AG04449 (cell line): ENCODE measurements at regions not wholly inside any gene's neighbourhood (a gene's known extent, or its start where the extent isn't known, plus 50 kb on each side); places are given as distances from the start of the nearest gene placed in this dataset.

Experiments
- CTCF ChIA-PET: fragments of 350-600 bp; formaldehyde crosslinking; extraction: SDS; loops from one replicate; lab custom pipeline; 2021; ENCODE audit warnings: antibody characterized with exemption; lab: Yijun Ruan, JAX
- POLR2A ChIA-PET: fragments of 400-600, 350-600 bp; formaldehyde crosslinking; extraction: SDS; loops from one replicate; lab custom pipeline; 2020; ENCODE audit warnings: antibody characterized with exemption, inconsistent platforms; lab: Yijun Ruan, JAX
- DNase-seq: peaks from one replicate; pipeline ENCODE4 v3.0.0-alpha.2; 2010; ENCODE audit warnings: low read depth, low spot score
- H3K4me3 ChIP-seq: 2 replicates; pipeline ENCODE4 v1.5.1; 2011; ENCODE audit warnings: low read depth, mild to moderate bottlenecking, control low read depth, low read length
- TF ChIP-seq, protein P1 (sequence below): IDR thresholded peaks from one replicate; pipeline ENCODE4 v1.5.1; 2011; ENCODE audit warnings: mild to moderate bottlenecking, moderate library complexity, low read length, control low read depth, inconsistent platforms; ENCODE audit not compliant: insufficient read depth; ENCODE audit errors: missing control alignments

DNA sequence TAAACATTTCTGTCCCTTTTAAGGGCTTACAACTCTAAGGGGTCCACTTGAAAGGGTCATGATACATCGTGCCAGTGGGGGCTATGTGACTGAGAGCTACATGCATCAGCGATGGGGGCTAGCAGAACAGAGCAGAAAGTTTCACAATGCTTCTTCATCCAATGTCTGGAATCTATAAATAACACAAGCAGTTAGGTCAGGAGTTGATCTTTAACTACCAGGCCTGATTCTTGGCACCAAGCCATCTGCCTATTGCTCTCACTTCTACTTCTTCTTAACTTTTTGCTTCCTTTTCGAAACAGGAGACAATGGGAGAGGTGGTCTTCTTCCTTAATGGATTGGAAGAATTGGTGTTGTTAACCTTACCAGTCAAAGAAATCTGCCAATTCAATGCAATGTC lies 410.0 kb downstream of the TGFB2 start:
- DNase-seq, result no peak
- POLR2A ChIA-PET, result no interaction called here
- H3K4me3 ChIP-seq, result no peak overlapping the region
- TF ChIP-seq, protein P1, sequence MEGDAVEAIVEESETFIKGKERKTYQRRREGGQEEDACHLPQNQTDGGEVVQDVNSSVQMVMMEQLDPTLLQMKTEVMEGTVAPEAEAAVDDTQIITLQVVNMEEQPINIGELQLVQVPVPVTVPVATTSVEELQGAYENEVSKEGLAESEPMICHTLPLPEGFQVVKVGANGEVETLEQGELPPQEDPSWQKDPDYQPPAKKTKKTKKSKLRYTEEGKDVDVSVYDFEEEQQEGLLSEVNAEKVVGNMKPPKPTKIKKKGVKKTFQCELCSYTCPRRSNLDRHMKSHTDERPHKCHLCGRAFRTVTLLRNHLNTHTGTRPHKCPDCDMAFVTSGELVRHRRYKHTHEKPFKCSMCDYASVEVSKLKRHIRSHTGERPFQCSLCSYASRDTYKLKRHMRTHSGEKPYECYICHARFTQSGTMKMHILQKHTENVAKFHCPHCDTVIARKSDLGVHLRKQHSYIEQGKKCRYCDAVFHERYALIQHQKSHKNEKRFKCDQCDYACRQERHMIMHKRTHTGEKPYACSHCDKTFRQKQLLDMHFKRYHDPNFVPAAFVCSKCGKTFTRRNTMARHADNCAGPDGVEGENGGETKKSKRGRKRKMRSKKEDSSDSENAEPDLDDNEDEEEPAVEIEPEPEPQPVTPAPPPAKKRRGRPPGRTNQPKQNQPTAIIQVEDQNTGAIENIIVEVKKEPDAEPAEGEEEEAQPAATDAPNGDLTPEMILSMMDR, result no peak
- CTCF ChIA-PET, result no interaction called here

DNA sequence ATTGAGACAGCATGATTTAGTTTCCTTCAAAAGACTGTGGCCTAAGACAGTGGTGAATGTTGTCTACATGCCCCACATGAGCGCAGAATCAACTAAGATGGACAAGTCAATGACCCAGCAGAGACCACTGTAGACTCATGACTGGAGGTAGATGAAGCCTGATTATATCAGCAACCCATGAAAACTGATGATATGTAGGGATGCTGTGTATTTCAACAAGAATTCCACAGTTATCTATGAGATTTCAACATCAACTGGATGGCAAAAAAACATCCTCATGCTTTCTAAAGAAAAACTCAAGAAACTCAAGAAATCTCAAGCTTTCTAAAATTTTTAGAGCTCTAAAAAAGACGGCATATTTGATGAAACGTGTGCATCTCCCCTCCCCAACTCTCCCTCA lies 413.9 kb upstream of the LYPLAL1 start:
- H3K4me3 ChIP-seq, result no peak overlapping the region
- POLR2A ChIA-PET, result interaction anchor here (0.9 kb wide), 1 partner anchor 11 kb away, joined by 3 read pairs; no protein-coding TSS in a partner anchor
- TF ChIP-seq, protein P1, result no peak
- CTCF ChIA-PET, result no interaction called here
- DNase-seq, result no peak

DNA sequence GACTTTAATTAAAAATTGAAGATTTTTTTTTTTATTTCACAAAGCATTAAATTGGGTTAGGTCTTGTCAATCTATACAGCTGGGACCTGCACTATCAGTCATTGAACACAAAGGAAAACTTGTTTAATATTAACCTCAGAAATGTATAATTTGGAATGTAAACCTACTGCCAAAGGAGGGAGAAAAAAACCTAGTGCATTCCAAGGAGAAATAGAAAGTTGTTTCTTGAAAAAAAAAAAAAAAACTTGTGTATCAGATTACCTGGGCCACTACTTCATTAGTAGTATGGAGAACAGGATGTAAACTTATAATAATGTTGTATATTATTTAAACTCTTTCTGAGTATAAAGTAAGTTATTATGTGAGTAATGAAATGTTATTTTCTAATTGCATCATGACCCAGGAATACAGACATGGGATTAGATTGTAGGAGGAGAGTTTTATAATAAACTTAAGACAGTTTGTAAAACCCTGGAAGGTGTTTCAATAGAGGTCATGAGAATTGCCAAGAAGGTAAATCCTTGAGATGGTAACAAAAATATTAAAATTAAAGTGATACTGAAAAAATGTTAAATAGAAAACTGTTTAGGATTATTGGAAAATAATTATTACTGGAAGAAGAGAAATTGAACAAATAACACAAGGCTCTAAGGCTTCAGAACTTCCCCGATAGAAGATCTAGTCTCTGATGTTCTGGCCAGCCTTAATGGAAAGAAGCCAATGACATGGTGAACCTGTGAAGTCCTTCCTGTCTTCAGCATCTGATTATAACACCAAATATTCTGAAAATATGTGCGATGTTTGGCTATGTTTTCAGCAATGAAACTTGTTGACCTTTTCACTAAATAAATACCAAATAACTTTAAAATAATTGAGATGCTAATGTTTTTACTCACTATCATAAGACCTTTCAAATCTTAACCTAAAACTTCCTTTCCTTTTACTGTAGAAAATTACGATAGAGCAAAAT lies 412.8 kb upstream of the LYPLAL1 start:
- H3K4me3 ChIP-seq, result no peak overlapping the region
- no peak for DNase-seq
- ChIA-PET CTCF (interaction anchor here (1.1 kb wide), 1 partner anchor 17 kb away, joined by 3 read pairs; no protein-coding TSS in a partner anchor), POLR2A (interaction anchor here (0.9 kb wide), 1 partner anchor 10 kb away, joined by 3 read pairs; no protein-coding TSS in a partner anchor)
- TF ChIP-seq, protein P1, result no peak

DNA sequence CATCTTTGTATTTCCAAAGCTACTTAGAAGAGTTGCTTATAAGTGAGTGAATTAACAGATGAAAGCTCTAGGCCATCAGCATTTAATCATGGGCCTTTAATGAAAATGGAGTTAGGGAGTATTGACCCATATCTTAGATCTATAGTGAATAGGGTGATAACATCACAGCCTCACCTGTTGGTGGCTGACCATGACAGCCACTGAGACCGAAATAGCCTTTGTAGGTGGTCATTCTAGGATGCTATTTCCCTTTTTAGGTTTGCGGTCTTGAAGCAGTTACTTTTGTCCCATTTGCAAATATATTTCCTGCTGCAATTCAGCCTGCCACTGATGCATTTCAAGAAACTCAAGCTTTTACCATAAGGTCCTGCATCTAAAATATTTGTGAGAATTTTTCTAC lies 410.1 kb upstream of the LYPLAL1 start:
- no peak for DNase-seq
- ChIA-PET CTCF (no interaction called here), POLR2A (no interaction called here)
- TF ChIP-seq, protein P1, result no peak
- no peak overlapping the region for H3K4me3 ChIP-seq

DNA sequence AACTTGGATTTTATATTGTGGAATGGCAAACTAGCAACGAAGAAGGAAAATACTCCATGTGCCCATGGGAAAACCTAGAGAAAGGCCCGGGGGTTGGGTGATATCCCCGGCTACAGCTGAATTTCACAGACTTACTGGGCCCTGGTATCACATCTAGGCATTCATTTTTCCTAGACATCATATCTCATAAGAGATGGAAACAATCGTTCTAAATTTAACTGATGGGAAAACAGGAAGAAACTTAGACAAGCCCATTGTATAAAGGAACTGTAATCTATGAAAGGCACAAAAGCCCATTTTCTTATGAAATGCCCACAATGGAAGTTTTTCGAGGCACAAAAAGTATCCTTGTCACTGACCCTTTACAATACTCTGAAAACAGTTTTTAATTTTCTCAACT lies 407.9 kb upstream of the LYPLAL1 start:
- no peak for DNase-seq
- ChIA-PET CTCF (no interaction called here), POLR2A (no interaction called here)
- H3K4me3 ChIP-seq, result no peak overlapping the region
- TF ChIP-seq, protein P1, result no peak

DNA sequence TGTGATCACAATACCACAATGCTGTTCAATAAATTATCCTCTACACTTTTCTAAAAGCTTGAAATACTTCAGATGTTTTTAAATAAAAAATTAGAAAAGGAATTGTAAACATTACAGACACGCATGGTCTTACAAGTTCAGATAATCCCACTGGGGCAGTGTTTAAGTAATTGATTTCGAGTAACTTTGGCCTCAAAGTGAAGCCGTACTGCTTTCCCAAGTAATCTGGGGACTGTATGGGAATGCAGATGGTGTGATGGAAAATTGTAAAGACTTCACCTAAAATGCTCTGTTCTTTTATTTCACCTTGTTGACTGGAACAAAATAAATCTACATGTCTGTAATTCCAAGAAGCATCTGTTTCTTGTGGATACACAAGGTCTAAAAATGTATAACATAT lies 401.7 kb upstream of the LYPLAL1 start:
- TF ChIP-seq, protein P1, result no peak
- H3K4me3 ChIP-seq, result no peak overlapping the region
- ChIA-PET CTCF (no interaction called here), POLR2A (no interaction called here)
- DNase-seq, result no peak
